LNCaP clone FGC (cell line): ENCODE measurements at regions not wholly inside any gene's neighbourhood (a gene's known extent, or its start where the extent isn't known, plus 50 kb on each side); places are given as distances from the start of the nearest gene placed in this dataset.

Experiments
- DNase-seq: peaks from one replicate; pipeline ENCODE4 v3.0.0-alpha.2; 2011; ENCODE audit warnings: low read depth
- H3K4me3 ChIP-seq: 2 replicates; pipeline ENCODE4 v1.5.1; 2011; ENCODE audit warnings: mild to moderate bottlenecking, low read depth, low read length, control low read depth
- TF ChIP-seq, protein P1 (sequence below): IDR thresholded peaks from 2 replicates; pipeline ENCODE4 v1.5.1; 2012; ENCODE audit warnings: mild to moderate bottlenecking; ENCODE audit not compliant: control insufficient read depth, insufficient read depth; ENCODE audit errors: extremely low read depth

DNA sequence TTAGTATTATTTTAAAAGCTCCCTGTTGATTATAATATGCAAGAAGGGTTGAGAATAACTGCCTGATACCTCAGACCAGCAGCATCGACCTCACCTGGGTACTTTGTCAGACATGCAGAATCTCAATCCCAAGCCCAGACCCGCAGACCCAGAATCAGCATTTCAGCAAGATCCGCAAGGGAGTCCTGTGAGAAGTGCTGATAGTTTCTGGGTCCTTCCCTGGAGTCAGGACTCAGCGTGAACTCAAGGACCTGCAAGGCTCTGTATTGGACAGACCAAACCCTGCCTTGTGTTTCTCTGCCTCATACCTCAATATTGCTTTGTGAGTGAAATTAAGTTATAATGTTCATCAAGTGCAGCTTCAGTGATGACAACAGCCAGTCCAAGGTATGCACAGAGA, 149.5 kb upstream of the NPY start:
- TF ChIP-seq, protein P1, sequence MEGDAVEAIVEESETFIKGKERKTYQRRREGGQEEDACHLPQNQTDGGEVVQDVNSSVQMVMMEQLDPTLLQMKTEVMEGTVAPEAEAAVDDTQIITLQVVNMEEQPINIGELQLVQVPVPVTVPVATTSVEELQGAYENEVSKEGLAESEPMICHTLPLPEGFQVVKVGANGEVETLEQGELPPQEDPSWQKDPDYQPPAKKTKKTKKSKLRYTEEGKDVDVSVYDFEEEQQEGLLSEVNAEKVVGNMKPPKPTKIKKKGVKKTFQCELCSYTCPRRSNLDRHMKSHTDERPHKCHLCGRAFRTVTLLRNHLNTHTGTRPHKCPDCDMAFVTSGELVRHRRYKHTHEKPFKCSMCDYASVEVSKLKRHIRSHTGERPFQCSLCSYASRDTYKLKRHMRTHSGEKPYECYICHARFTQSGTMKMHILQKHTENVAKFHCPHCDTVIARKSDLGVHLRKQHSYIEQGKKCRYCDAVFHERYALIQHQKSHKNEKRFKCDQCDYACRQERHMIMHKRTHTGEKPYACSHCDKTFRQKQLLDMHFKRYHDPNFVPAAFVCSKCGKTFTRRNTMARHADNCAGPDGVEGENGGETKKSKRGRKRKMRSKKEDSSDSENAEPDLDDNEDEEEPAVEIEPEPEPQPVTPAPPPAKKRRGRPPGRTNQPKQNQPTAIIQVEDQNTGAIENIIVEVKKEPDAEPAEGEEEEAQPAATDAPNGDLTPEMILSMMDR: no peak
- DNase-seq: no peak
- no peak overlapping the region for H3K4me3 ChIP-seq

DNA sequence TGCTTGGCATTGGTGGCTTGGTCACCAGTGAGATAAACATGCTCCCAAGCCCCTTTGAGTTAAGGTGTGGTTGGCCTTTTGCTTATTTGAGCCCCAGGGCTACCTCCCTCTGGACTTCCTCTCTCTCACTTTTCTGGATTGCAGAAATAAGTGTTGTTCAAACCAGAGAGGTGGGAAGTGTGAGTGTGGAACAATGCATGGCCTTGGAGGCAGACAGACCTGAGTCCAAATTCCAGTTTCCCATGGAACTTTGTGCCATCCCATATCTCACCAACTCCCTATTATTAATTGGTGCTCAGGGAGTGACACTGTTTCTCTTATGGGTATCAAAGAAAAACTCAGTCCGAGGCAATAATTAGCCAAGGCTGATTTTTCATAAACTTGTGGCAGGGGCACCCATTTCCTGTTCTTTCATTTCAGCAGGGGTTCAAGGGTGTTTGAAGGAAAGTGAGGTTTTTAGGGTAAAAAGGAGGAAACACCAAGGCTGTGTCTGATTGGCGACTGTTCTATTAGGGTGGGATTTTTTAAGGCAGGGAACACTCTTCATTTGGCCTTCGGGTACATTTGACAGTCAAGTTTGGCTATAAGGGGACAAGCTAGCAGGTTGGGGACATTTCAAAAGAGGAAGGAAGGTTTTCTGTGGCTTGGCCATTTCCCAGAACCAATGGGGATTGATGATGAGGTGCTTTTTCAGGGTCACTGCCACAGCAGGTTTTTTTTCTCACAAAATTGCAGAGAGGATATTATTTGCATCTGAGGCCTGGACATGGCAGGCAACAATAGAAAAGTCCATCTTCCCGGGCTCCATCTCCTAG, 148.8 kb upstream of the NPY start:
- TF ChIP-seq, protein P1: no peak
- DNase-seq: no peak
- no peak overlapping the region for H3K4me3 ChIP-seq

DNA sequence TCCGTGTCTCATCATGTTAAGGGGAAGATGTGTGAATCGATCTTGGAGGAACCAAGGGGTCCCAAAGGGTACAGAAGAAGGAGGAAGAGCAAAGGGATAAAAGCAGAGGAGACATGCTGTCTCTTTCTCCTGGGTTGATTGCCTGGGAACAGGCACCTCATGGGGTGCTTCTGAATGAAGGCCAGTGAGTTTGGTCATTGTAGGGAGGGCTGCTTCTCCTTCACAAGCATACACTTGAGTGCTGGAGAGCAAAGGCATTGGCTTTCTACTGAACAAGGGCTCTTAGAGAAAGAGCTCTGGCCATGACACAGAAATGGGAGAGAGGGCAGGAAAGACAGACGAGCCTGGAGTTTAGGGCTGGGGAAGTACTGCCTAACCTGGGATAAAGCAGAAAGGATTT, 146.7 kb upstream of the NPY start:
- H3K4me3 ChIP-seq: no peak overlapping the region

DNA sequence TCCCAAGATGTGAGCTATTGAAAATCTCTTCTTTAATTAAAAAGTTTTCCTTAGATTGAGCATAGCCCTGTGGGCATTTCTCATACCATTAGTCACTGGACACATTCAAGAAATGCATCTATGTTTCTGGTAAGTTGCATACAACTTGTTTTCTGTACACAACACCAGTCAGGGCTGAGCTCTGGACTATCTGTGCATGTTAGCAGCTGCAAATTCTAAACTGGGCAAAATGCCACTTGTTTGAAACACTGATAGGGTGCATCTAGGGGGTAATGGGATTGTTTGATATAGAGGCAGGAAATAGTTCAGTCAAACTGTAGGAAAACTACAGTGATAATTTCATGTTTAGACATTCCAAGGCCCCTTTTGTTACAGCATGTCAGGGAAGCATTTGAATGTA, 145.6 kb upstream of the NPY start:
- TF ChIP-seq, protein P1: no peak
- DNase-seq: no peak
- no peak overlapping the region for H3K4me3 ChIP-seq

More for the DNA sequence above, 146.7 kb upstream of the NPY start:
- TF ChIP-seq, protein P1: no peak
- no peak for DNase-seq

DNA sequence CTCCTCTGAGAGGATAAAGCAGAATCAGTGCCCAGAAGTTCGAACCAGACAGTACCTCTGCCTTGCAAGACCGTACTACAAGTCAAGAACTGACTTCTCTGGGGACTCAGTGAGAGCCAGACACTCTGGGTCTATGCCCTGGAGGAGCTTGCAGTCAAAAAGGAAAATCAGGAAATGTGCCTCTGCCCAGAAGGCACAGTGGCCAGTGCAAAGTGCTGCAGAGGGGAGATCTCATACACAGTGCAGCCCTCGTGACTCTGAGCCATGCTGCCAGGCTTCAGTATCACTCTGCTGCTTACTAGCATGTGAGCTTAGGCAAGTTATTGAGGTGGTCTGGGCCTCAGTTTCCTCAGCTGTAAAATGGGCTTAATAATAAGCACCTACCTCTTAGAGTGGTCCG, 144.0 kb upstream of the NPY start:
- TF ChIP-seq, protein P1: no peak
- no peak overlapping the region for H3K4me3 ChIP-seq
- DNase-seq: no peak

DNA sequence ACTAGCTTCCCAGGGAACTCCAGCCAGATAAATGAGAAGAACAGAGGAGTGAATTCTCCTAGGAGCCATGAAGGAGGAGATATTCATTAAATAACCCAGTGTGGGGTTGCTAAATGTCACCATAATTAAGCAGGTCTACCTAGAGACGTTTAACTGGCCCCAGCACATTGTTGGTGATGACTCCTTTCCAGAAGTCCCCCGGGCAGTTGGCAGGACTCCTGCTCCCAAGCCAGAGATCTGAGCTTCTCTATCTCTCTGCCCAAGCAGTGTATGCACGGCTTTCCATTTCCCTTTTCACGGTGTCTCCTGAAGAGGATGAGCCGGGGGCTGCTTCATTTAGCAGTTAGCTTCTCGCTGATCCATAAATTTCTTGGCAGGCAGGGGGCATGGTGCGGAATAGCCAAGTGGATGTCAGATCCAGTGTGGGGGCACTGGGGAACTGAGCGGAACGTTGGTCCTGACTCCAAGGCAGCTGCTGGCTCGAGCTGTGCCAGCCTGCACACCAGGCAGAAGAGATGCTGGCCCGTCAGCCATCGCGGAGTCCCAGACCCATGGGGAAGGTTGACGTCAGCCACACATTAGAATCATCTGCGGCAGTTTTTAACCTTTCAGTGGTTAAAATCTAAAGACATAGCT, 142.0 kb upstream of the NPY start:
- DNase-seq: no peak
- TF ChIP-seq, protein P1: no peak
- no peak overlapping the region for H3K4me3 ChIP-seq
